ENCODE measurements at regions not wholly inside any gene's neighbourhood (a gene's known extent, or its start where the extent isn't known, plus 50 kb on each side); places are given as distances from the start of the nearest gene placed in this dataset.

- no peak for TF ChIP-seq POLR2A (IDR thresholded peaks at IDR 0.05)
- TF ChIP-seq, protein P1, sequence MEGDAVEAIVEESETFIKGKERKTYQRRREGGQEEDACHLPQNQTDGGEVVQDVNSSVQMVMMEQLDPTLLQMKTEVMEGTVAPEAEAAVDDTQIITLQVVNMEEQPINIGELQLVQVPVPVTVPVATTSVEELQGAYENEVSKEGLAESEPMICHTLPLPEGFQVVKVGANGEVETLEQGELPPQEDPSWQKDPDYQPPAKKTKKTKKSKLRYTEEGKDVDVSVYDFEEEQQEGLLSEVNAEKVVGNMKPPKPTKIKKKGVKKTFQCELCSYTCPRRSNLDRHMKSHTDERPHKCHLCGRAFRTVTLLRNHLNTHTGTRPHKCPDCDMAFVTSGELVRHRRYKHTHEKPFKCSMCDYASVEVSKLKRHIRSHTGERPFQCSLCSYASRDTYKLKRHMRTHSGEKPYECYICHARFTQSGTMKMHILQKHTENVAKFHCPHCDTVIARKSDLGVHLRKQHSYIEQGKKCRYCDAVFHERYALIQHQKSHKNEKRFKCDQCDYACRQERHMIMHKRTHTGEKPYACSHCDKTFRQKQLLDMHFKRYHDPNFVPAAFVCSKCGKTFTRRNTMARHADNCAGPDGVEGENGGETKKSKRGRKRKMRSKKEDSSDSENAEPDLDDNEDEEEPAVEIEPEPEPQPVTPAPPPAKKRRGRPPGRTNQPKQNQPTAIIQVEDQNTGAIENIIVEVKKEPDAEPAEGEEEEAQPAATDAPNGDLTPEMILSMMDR (IDR thresholded peaks at IDR 0.05), result no peak
Measured at GRCh38 chr1:232524056-232524455, 105.9 kb downstream of the SIPA1L2 start.

All from vagina (tissue), 2 donors.